Breast epithelium (tissue), 4 donors: ENCODE measurements at regions not wholly inside any gene's neighbourhood (a gene's known extent, or its start where the extent isn't known, plus 50 kb on each side); places are given as distances from the start of the nearest gene placed in this dataset.

Source experiments
- DNase-seq, 2 donors: peaks; one replicate each; pipeline ENCODE4 v3.0.0-alpha.2; 2019; ENCODE audit warnings: low spot score in 2 of 2
- H3K27ac ChIP-seq, 2 donors: fragments of 200-600 bp; sonication (generic) in 1 of 2; one replicate each; pipeline ENCODE4 v1.5.1; 2016 to 2019; ENCODE audit warnings: mild to moderate bottlenecking in 1 of 2
- H3K27me3 ChIP-seq, 2 donors: fragments of 200-600 bp; sonication (generic) in 1 of 2; one replicate each; pipeline versions ENCODE4 v1.5.1 to v1.6.0; 2017 to 2019; ENCODE audit warnings: control low read depth in 1 of 2, mild to moderate bottlenecking in 1 of 2
- H3K36me3 ChIP-seq: fragments of 200-600 bp; one replicate; pipeline ENCODE4 v1.5.1; 2019
- H3K4me1 ChIP-seq, 2 donors: fragments of 200-600 bp; sonication (generic); one replicate each; pipeline ENCODE4 v1.5.1; 2016 to 2019; ENCODE audit warnings: control low read depth in 1 of 2
- H3K4me3 ChIP-seq, 3 donors: fragments of 200-600 bp; sonication (generic); 1 replicate in 2 of 3; 2 replicates in 1 of 3; pipeline ENCODE4 v1.5.1; 2016 to 2019; ENCODE audit warnings: mild to moderate bottlenecking in 3 of 3, moderate library complexity in 2 of 3
- H3K9me3 ChIP-seq, 2 donors: fragments of 200-600 bp; sonication (generic) in 1 of 2; one replicate each; pipeline ENCODE4 v1.5.1; 2016 to 2019; ENCODE audit warnings: control low read depth in 1 of 2
- POLR2A ChIP-seq: fragments of 450-650 bp; IDR thresholded peaks from one replicate; pipeline ENCODE4 v1.6.1; 2016; ENCODE audit warnings: antibody characterized with exemption, mild to moderate bottlenecking, moderate library complexity
- POLR2AphosphoS5 ChIP-seq, 3 donors: sonication (generic); formaldehyde crosslinking; IDR thresholded peaks; one replicate each; pipeline ENCODE4 v1.6.1; 2017; ENCODE audit warnings: antibody characterized with exemption in 3 of 3
- intact Hi-C: fragments of 100-400 bp; cut with DNase I; formaldehyde crosslinking; loops from one replicate; pipeline ENCODE4 v1.15.1; 2023; ENCODE audit warnings: low total_unique reads
- TF ChIP-seq, protein P1 (sequence below), 3 donors: fragments of 450-650 bp; IDR thresholded peaks; one replicate each; pipeline ENCODE4 v1.5.1; 2016 to 2017; ENCODE audit warnings: antibody characterized with exemption in 3 of 3, mild to moderate bottlenecking in 3 of 3, moderate library complexity in 3 of 3

DNA sequence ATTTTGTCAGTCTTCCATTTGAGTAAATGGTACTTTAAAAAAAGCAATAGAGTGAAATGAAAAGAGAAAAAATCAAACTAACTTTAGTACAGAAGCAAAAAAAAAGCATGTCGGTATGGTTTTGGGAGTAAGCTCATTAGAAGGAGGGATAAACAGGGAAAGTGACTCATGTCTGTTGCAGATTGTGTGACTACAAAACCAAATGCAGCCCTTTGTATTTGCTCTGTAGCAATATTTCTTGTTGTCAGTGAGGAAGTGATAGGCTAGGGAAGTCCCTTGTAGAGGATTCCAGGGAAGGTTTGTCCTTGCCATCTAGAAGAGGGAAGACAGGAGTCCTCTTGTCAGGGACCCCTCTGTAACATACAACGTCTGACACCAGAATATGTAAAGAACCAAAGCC is 150.5 kb upstream of the POU1F1 start:
- Histone ChIP-seq H3K36me3 (no peaks in the 10 kb centered on the region), H3K4me1 (no peaks in the 10 kb centered on the region), H3K9me3 (no peaks in the 10 kb centered on the region), H3K4me3 (no peak overlapping the region), H3K27ac (no peak overlapping the region), H3K27me3 (no peaks in the 10 kb centered on the region)
- intact Hi-C loops = no loop called here
- TF ChIP-seq POLR2AphosphoS5 (IDR thresholded peaks at IDR 0.05) = no peak
- no peak for TF ChIP-seq POLR2A
- TF ChIP-seq, protein P1, sequence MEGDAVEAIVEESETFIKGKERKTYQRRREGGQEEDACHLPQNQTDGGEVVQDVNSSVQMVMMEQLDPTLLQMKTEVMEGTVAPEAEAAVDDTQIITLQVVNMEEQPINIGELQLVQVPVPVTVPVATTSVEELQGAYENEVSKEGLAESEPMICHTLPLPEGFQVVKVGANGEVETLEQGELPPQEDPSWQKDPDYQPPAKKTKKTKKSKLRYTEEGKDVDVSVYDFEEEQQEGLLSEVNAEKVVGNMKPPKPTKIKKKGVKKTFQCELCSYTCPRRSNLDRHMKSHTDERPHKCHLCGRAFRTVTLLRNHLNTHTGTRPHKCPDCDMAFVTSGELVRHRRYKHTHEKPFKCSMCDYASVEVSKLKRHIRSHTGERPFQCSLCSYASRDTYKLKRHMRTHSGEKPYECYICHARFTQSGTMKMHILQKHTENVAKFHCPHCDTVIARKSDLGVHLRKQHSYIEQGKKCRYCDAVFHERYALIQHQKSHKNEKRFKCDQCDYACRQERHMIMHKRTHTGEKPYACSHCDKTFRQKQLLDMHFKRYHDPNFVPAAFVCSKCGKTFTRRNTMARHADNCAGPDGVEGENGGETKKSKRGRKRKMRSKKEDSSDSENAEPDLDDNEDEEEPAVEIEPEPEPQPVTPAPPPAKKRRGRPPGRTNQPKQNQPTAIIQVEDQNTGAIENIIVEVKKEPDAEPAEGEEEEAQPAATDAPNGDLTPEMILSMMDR (IDR thresholded peaks at IDR 0.05) = no peak
- DNase-seq = no peak

DNA sequence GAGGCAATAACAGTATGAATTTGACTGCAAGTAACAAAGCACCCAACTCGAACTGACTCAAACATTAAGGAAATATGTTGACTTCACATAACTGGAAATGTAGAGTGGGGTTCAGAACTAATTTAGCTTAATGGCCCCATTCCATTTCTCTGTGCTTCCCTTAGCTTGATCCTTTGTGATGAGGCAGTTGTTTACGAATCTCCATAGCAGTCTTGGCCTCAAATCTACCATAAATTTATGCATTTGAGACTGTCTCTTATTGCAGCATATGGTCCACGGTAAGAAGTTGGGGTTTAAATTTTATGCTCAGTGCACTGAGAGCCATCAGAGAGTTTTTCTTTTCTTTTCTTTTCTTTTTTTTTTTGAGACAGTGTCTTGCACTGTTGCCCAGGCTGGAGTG is 148.7 kb upstream of the POU1F1 start:
- DNase-seq = no peak
- Histone ChIP-seq H3K9me3 (no peaks in the 10 kb centered on the region), H3K27me3 (no peaks in the 10 kb centered on the region), H3K27ac (no peak overlapping the region), H3K4me3 (no peak overlapping the region), H3K4me1 (no peaks in the 10 kb centered on the region), H3K36me3 (no peaks in the 10 kb centered on the region)
- TF ChIP-seq, protein P1 (IDR thresholded peaks at IDR 0.05) = no peak
- TF ChIP-seq POLR2AphosphoS5 (IDR thresholded peaks at IDR 0.05) (no peak), POLR2A (no peak)
- intact Hi-C loops = no loop called here

DNA sequence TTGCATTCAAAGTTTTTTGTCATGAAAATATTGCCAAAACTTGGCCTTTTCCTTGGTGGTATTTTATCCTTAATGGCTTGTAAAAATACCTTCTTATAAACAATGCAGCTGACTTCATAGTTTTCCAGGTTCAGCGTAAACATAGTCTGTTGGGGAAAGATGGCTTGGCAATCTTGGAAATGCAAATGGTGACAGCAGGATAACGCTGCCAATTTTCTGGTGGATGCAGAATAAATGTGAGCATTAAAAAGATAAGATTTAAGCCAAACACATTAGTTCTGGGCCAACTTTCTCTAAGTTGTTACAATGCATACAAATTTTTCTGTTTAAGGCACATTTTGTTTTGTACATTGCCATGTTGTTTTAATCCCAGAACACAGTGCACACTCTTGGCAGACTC is 147.0 kb upstream of the POU1F1 start:
- Histone ChIP-seq H3K4me3 (no peak overlapping the region), H3K27me3 (no peaks in the 10 kb centered on the region), H3K9me3 (no peaks in the 10 kb centered on the region), H3K4me1 (no peaks in the 10 kb centered on the region), H3K36me3 (no peaks in the 10 kb centered on the region), H3K27ac (no peak overlapping the region)
- no peak for DNase-seq
- intact Hi-C loops = no loop called here
- TF ChIP-seq POLR2A (no peak), POLR2AphosphoS5 (IDR thresholded peaks at IDR 0.05) (no peak)
- TF ChIP-seq, protein P1 (IDR thresholded peaks at IDR 0.05) = no peak

DNA sequence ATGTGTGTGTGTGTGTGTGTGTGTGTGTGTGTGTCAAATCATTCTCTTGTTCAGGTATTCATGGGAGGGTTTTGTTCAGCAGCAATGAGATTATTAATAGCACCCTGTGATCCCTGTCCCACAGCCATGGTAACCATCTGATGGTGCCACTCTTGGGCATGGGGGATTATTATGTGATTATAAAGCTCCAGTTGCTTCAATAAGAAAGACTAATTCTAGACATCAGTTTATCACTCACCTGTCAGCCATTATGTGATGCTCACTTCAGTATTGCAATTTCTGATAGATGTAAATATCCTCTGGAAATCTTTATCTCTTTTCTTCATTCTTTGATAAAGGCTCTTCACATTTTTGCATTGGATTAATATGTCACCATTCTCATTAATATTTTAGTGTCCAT is 145.9 kb upstream of the POU1F1 start:
- Histone ChIP-seq H3K4me1 (no peaks in the 10 kb centered on the region), H3K9me3 (no peaks in the 10 kb centered on the region), H3K36me3 (no peaks in the 10 kb centered on the region), H3K27ac (no peak overlapping the region), H3K4me3 (no peak overlapping the region), H3K27me3 (no peaks in the 10 kb centered on the region)
- TF ChIP-seq, protein P1 (IDR thresholded peaks at IDR 0.05) = no peak
- TF ChIP-seq POLR2AphosphoS5 (IDR thresholded peaks at IDR 0.05) (no peak), POLR2A (no peak)
- intact Hi-C loops = no loop called here
- no peak for DNase-seq

DNA sequence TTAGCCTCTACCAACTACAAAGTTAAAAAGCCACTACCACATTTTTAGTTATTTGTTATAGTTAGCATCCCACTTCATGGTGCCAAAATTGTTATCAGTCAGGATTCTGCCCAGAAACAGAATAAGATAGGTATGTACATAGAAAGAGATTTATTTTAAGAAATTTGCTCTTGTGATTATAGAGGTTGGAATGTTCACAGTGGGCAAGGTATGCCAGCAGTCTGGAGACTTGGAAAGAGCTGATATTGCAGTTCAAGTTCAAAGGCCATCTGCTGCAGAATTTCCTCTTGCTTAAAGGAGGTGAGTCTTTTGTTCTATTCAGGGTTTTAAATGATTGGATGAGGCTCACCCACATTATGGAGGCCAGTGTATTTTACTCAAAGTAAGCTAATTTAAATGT is 143.8 kb upstream of the POU1F1 start:
- intact Hi-C loops = no loop called here
- TF ChIP-seq POLR2AphosphoS5 (IDR thresholded peaks at IDR 0.05) (no peak), POLR2A (no peak)
- TF ChIP-seq, protein P1 (IDR thresholded peaks at IDR 0.05) = no peak
- H3K4me1 ChIP-seq = no peaks in the 10 kb centered on the region
- DNase-seq = no peak
- no peaks in the 10 kb centered on the region for H3K27me3 ChIP-seq
- no peaks in the 10 kb centered on the region for H3K36me3 ChIP-seq
- peaks cover 0 to 9% of the 10 kb centered on the region in 2 donors for H3K9me3 ChIP-seq
- H3K27ac ChIP-seq = no peak overlapping the region
- no peak overlapping the region for H3K4me3 ChIP-seq
